ENCODE measurements at regions not wholly inside any gene's neighbourhood (a gene's known extent, or its start where the extent isn't known, plus 50 kb on each side); places are given as distances from the start of the nearest gene placed in this dataset.

GRCh38 chr12:131607658-131608447, 103.0 kb upstream of the SFSWAP start:
- H3K4me3 ChIP-seq (ENCODE audit: low read depth, low read length): no peak overlapping the region

- H3K4me3 ChIP-seq (ENCODE audit: low read depth, low read length): no peak overlapping the region
These were observed 101.9 kb upstream of the SFSWAP start for GRCh38 chr12:131608740-131609690.

- H3K4me3 ChIP-seq (ENCODE audit: low read depth, low read length): no peak overlapping the region
These were observed 101.1 kb upstream of the SFSWAP start for GRCh38 chr12:131609762-131610161.

GRCh38 chr12:131610181-131610580, 100.7 kb upstream of the SFSWAP start:
- no peak overlapping the region for H3K4me3 ChIP-seq (ENCODE audit: low read depth, low read length)

GRCh38 chr12:131610891-131611290, 100.0 kb upstream of the SFSWAP start:
- H3K4me3 ChIP-seq (ENCODE audit: low read depth, low read length): no peak overlapping the region

GRCh38 chr12:131611416-131612091, 99.3 kb upstream of the SFSWAP start:
- H3K4me3 ChIP-seq (ENCODE audit: low read depth, low read length): no peak overlapping the region

- H3K4me3 ChIP-seq (ENCODE audit: low read depth, low read length): no peak overlapping the region
These were observed 98.7 kb upstream of the SFSWAP start for GRCh38 chr12:131612092-131612755.

- H3K4me3 ChIP-seq (ENCODE audit: low read depth, low read length): no peak overlapping the region
These were observed 97.7 kb upstream of the SFSWAP start for GRCh38 chr12:131613186-131613585.

GRCh38 chr12:131613678-131614077, 97.2 kb upstream of the SFSWAP start:
- no peak overlapping the region for H3K4me3 ChIP-seq (ENCODE audit: low read depth, low read length)

- H3K4me3 ChIP-seq (ENCODE audit: low read depth, low read length): no peak overlapping the region
These were observed 95.4 kb upstream of the SFSWAP start for GRCh38 chr12:131615326-131616042.

- no peak overlapping the region for H3K4me3 ChIP-seq (ENCODE audit: low read depth, low read length)
These were observed 94.7 kb upstream of the SFSWAP start for GRCh38 chr12:131616043-131616700.

- H3K4me3 ChIP-seq (ENCODE audit: low read depth, low read length): no peak overlapping the region
These were observed 94.2 kb upstream of the SFSWAP start for GRCh38 chr12:131616738-131617137.

- H3K4me3 ChIP-seq (ENCODE audit: low read depth, low read length): no peak overlapping the region
These were observed 93.7 kb upstream of the SFSWAP start for GRCh38 chr12:131617179-131617578.

GRCh38 chr12:131617596-131618302, 93.1 kb upstream of the SFSWAP start:
- H3K4me3 ChIP-seq (ENCODE audit: low read depth, low read length): no peak overlapping the region

GRCh38 chr12:131618303-131618658, 92.6 kb upstream of the SFSWAP start:
- no peak overlapping the region for H3K4me3 ChIP-seq (ENCODE audit: low read depth, low read length)

GRCh38 chr12:131618701-131619100, 92.2 kb upstream of the SFSWAP start:
- no peak overlapping the region for H3K4me3 ChIP-seq (ENCODE audit: low read depth, low read length)

GRCh38 chr12:131619106-131619642, 91.7 kb upstream of the SFSWAP start:
- H3K4me3 ChIP-seq (ENCODE audit: low read depth, low read length): no peak overlapping the region

- H3K4me3 ChIP-seq (ENCODE audit: low read depth, low read length): no peak overlapping the region
These were observed 91.0 kb upstream of the SFSWAP start for GRCh38 chr12:131619736-131620506.

All from iPS-11a (cell line).